WTC11 (cell line): ENCODE measurements at regions not wholly inside any gene's neighbourhood (a gene's known extent, or its start where the extent isn't known, plus 50 kb on each side); places are given as distances from the start of the nearest gene placed in this dataset.

Experiments used
- CTCF ChIP-seq: fragments of 200-600 bp; IDR thresholded peaks from 2 replicates; pipeline ENCODE4 v1.8.0; 2022; ENCODE audit warnings: antibody characterized with exemption
- SP1 ChIP-seq: sonication (generic); formaldehyde crosslinking; conservative IDR thresholded peaks from 2 replicates; pipeline ENCODE4 v1.8.1; 2022; ENCODE audit warnings: missing genetic modification reagents

DNA sequence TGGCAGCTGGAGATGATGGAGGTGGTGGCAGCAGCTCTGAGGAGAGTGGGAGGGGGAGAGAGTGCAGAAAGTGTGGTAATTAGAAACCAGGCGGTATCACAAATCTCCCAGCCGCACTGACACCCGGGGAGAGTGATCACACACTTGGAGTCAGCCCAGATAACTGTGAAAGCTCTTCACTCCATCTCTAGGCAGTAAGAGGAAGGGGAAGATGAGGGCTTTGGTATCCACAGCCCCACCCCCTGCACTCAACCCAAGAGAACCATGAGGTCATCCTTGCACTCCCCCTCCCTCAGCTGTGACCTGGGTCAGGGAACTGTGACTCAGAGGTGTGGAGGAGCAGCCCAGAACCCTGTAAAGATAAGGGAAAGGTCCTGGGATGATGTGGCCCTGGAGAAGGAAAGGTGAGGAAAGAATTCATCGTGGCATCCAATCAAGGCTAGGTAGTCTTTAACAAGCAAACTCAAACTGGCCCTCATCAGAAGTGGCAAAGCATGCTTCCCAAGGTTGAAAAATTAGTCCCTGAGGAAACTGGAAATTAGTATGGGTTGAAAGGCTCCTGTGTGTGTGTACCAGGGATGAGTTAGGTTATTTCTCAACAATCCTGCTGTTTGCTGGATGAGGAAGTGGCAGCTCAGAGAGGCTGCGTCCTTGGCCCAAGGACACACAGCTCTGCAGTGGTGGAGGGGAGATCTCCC is 111.0 kb upstream of the LHX5 start:
- no peak for TF ChIP-seq CTCF
- TF ChIP-seq SP1 (CRISPR knock-in tag) = no peak
